ENCODE measurements at regions not wholly inside any gene's neighbourhood (a gene's known extent, or its start where the extent isn't known, plus 50 kb on each side); places are given as distances from the start of the nearest gene placed in this dataset.

DNA sequence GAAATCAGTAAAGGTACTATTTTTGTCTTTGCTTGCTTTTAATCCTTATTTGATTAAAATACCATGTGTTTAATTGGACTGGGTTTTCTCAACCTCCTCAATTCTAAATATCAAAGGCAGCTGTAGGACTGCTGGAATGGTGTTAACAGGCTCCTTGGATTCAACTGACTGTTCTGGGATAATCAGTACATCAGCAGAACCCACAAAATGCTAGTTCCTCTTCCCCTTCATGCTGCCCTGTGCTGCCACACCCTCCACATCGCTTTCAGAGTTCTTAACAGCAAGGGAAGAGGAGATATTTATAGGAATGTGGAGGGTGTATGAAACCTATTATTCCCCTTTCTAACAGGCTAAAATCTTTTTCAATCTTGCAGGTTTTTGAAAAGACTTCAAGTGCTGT is 82.4 kb downstream of the KCTD12 start:
- H3K14ac ChIP-seq (ENCODE audit: insufficient read depth, low read length): no peak overlapping the region
- no peaks in the 10 kb centered on the region; the same call in 1 of the 2 replicates for H3K79me2 ChIP-seq (ENCODE audit: insufficient read depth, low read length)
- Mint-ChIP-seq H3K4me3 (no peak overlapping the region), H3K36me3 (ENCODE audit: insufficient read depth in 1 of 3, low read depth in 3 of 3) (peaks cover 0 to 4% (median 3%) of the 10 kb centered on the region in 3 experiments; a peak in 2 of 7 replicates), H3K27ac (no peak overlapping the region), H3K27me3 (ENCODE audit: low read depth) (0 out of 2 replicates have a peak, but pooled peaks cover 1% of the 10 kb centered on the region), H3K4me1 (no peaks in the 10 kb centered on the region), H3K9me3 (peaks cover 2 to 3% of the 10 kb centered on the region in 2 experiments; a peak in 4 of 5 replicates)
- H3K4me1 ChIP-seq (ENCODE audit: insufficient read depth, low read length): no peaks in the 10 kb centered on the region
- WGBS (ENCODE audit: extremely low coverage, insufficient read length, low lambda C conversion rate): no CpG with 5 or more reads among the region's 1 CpG
- H3K23ac ChIP-seq (ENCODE audit: insufficient read length, low read depth, low read length): no peak overlapping the region
- TF ChIP-seq, protein P1, sequence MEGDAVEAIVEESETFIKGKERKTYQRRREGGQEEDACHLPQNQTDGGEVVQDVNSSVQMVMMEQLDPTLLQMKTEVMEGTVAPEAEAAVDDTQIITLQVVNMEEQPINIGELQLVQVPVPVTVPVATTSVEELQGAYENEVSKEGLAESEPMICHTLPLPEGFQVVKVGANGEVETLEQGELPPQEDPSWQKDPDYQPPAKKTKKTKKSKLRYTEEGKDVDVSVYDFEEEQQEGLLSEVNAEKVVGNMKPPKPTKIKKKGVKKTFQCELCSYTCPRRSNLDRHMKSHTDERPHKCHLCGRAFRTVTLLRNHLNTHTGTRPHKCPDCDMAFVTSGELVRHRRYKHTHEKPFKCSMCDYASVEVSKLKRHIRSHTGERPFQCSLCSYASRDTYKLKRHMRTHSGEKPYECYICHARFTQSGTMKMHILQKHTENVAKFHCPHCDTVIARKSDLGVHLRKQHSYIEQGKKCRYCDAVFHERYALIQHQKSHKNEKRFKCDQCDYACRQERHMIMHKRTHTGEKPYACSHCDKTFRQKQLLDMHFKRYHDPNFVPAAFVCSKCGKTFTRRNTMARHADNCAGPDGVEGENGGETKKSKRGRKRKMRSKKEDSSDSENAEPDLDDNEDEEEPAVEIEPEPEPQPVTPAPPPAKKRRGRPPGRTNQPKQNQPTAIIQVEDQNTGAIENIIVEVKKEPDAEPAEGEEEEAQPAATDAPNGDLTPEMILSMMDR (conservative IDR thresholded peaks at IDR 0.05): no peak
- H3K27me3 ChIP-seq (ENCODE audit: insufficient read depth, low read length): no peaks in the 10 kb centered on the region
- H4K91ac ChIP-seq (ENCODE audit: insufficient read length, low read depth, low read length): no peak overlapping the region
- H3K56ac ChIP-seq (ENCODE audit: insufficient read length, low read depth, low read length): no peak overlapping the region
- no peak for DNase-seq
- H4K8ac ChIP-seq (replicated peaks; ENCODE audit: insufficient read length, low read depth, low read length): no peak overlapping the region
- no peak overlapping the region for H3K27ac ChIP-seq (ENCODE audit: insufficient read length, low read depth, low read length)
- no peak overlapping the region for H3K9ac ChIP-seq (ENCODE audit: extremely low read depth, insufficient read length, low read length)
- no peak overlapping the region for H2BK15ac ChIP-seq (ENCODE audit: low read depth, low read length)
- no peak overlapping the region for H3K18ac ChIP-seq (ENCODE audit: insufficient read length, low read depth, low read length)
- H3K9me3 ChIP-seq (ENCODE audit: control insufficient read depth, low read depth, low read length): no peaks in the 10 kb centered on the region
- no peak overlapping the region for H4K5ac ChIP-seq (ENCODE audit: insufficient read length, low read depth, low read length)
- no peak overlapping the region for H2BK20ac ChIP-seq (ENCODE audit: low read depth, low read length, poor library complexity, severe bottlenecking)
- no peaks in the 10 kb centered on the region for H3K23me2 ChIP-seq (ENCODE audit: insufficient read length, low read depth, low read length, poor library complexity, severe bottlenecking)
- H2BK120ac ChIP-seq (ENCODE audit: low read depth, low read length, poor library complexity, severe bottlenecking): no peak overlapping the region
- H2BK5ac ChIP-seq (ENCODE audit: insufficient read length, low read length): no peak overlapping the region
- no peaks in the 10 kb centered on the region for H4K20me1 ChIP-seq (ENCODE audit: control insufficient read depth, insufficient read depth, insufficient read length)
- no peak overlapping the region for H3K4me2 ChIP-seq (ENCODE audit: insufficient read depth, insufficient read length, low read length)
- H3K79me1 ChIP-seq (ENCODE audit: insufficient read depth, low read depth, low read length, poor library complexity, severe bottlenecking): no peaks in the 10 kb centered on the region
- no peak overlapping the region for H3T11ph ChIP-seq (ENCODE audit: low read length)
- H2AK5ac ChIP-seq (ENCODE audit: insufficient read length, low read length): no peak overlapping the region
- no peak overlapping the region for H2BK12ac ChIP-seq (ENCODE audit: insufficient read length, low read depth, low read length)
- no peak overlapping the region for H2AFZ ChIP-seq (ENCODE audit: low read length)
- no peak overlapping the region for H3K4ac ChIP-seq (ENCODE audit: low read depth, low read length)
